GM23338 (cell line): ENCODE measurements at regions not wholly inside any gene's neighbourhood (a gene's known extent, or its start where the extent isn't known, plus 50 kb on each side); places are given as distances from the start of the nearest gene placed in this dataset.

Source experiments
- ATAC-seq: fragments of 200-7000 bp; cut with Tn5 transposase; 3 replicates; pipeline ENCODE4 v1.9.1; 2020
- DNase-seq: peaks from one replicate; pipeline ENCODE4 v3.0.0-alpha.2; 2015; ENCODE audit warnings: low spot score
- H2AFZ ChIP-seq: fragments of 200-600 bp; sonication (generic); 2 replicates; pipeline ENCODE4 v1.8.0; 2016; ENCODE audit warnings: antibody characterized with exemption, mild to moderate bottlenecking, moderate library complexity
- H3F3A ChIP-seq: fragments of 200-600 bp; sonication (generic); replicated peaks from 2 replicates; pipeline ENCODE4 v1.8.0; 2017; ENCODE audit warnings: antibody characterized with exemption, mixed run types, low read depth
- H3K27ac ChIP-seq: fragments of 200-600 bp; sonication (generic); 2 replicates; pipeline ENCODE4 v1.6.1; 2016; ENCODE audit warnings: low read depth
- H3K27me3 ChIP-seq: fragments of 200-600 bp; sonication (generic); 2 replicates; pipeline ENCODE4 v1.8.0; 2016; ENCODE audit warnings: mild to moderate bottlenecking, mixed run types, moderate library complexity; ENCODE audit not compliant: insufficient read depth
- H3K36me3 ChIP-seq: fragments of 200-600 bp; sonication (generic); 2 replicates; pipeline ENCODE4 v1.8.0; 2016; ENCODE audit warnings: mild to moderate bottlenecking; ENCODE audit not compliant: insufficient read depth
- H3K4me1 ChIP-seq: fragments of 200-600 bp; sonication (generic); 2 replicates; pipeline ENCODE4 v1.8.0; 2016; ENCODE audit warnings: mild to moderate bottlenecking, moderate library complexity; ENCODE audit not compliant: insufficient read depth
- H3K4me2 ChIP-seq: fragments of 200-600 bp; sonication (generic); 2 replicates; pipeline ENCODE4 v1.7.1; 2017; ENCODE audit warnings: mixed run types
- H3K4me3 ChIP-seq: fragments of 200-600 bp; sonication (generic); 2 replicates; pipeline ENCODE4 v1.6.1; 2016; ENCODE audit warnings: mixed run types
- H3K79me2 ChIP-seq: fragments of 200-600 bp; sonication (generic); replicated peaks from 2 replicates; pipeline ENCODE4 v1.8.0; 2017; ENCODE audit warnings: mild to moderate bottlenecking; ENCODE audit not compliant: insufficient read depth
- H3K9me2 ChIP-seq: fragments of 200-600 bp; sonication (generic); 2 replicates; pipeline ENCODE4 v1.8.0; 2017; ENCODE audit not compliant: insufficient read depth
- H4K20me1 ChIP-seq: fragments of 200-600 bp; sonication (generic); replicated peaks from 2 replicates; pipeline ENCODE4 v1.8.0; 2017; ENCODE audit warnings: mild to moderate bottlenecking; ENCODE audit not compliant: insufficient read depth
- H3K27ac Mint-ChIP-seq: 2 replicates; pipeline ENCODE4 v1.8.0; 2020; ENCODE audit warnings: inconsistent platforms, mild to moderate bottlenecking, moderate library complexity, mixed read lengths
- H3K27me3 Mint-ChIP-seq: 3 replicates; pipeline ENCODE4 v1.8.0; 2022; ENCODE audit warnings: low read depth, mild to moderate bottlenecking, moderate library complexity, mixed read lengths, inconsistent platforms; ENCODE audit not compliant: insufficient read depth, poor library complexity
- H3K36me3 Mint-ChIP-seq: 3 replicates; pipeline ENCODE4 v1.8.0; 2021; ENCODE audit warnings: low read depth, mild to moderate bottlenecking, inconsistent platforms, moderate library complexity, mixed read lengths
- H3K4me1 Mint-ChIP-seq: 3 replicates; pipeline ENCODE4 v1.8.0; 2020; ENCODE audit warnings: mild to moderate bottlenecking, inconsistent platforms, mixed read lengths
- H3K4me3 Mint-ChIP-seq: 3 replicates; pipeline ENCODE4 v1.8.0; 2021; ENCODE audit warnings: moderate library complexity, mild to moderate bottlenecking, inconsistent platforms, mixed read lengths
- H3K9me3 Mint-ChIP-seq: 3 replicates; pipeline ENCODE4 v1.8.0; 2020; ENCODE audit warnings: moderate library complexity, mild to moderate bottlenecking, inconsistent platforms, mixed read lengths
- CREB1 ChIP-seq: fragments of 250-450 bp; sonication (Bioruptor Pico); IDR thresholded peaks from 2 replicates; pipeline ENCODE4 v1.5.0; 2020; ENCODE audit warnings: low read depth, mild to moderate bottlenecking, moderate library complexity
- EZH2 ChIP-seq: fragments of 200-600 bp; sonication (generic); IDR thresholded peaks from one replicate; pipeline ENCODE4 v1.8.0; 2017; ENCODE audit warnings: antibody characterized with exemption, mild to moderate bottlenecking, low read depth; ENCODE audit not compliant: unreplicated experiment
- EZH2phosphoT487 ChIP-seq: fragments of 200-600 bp; sonication (generic); IDR thresholded peaks from one replicate; pipeline ENCODE4 v1.8.1; 2018; ENCODE audit warnings: antibody characterized with exemption; ENCODE audit not compliant: unreplicated experiment
- JUNB ChIP-seq: IDR thresholded peaks from one replicate; pipeline ENCODE4 v1.6.1; 2016; ENCODE audit warnings: antibody characterized with exemption; ENCODE audit not compliant: unreplicated experiment
- NANOG ChIP-seq: IDR thresholded peaks from 2 replicates; pipeline ENCODE4 v1.6.1; 2016; ENCODE audit warnings: antibody characterized with exemption, borderline replicate concordance
- POLR2AphosphoS5 ChIP-seq: IDR thresholded peaks from 2 replicates; pipeline ENCODE4 v1.6.1; 2016; ENCODE audit warnings: antibody characterized with exemption, low read depth
- STAT1 ChIP-seq: IDR thresholded peaks from one replicate; pipeline ENCODE4 v1.6.1; 2016; ENCODE audit warnings: antibody characterized with exemption; ENCODE audit not compliant: unreplicated experiment
- ZNF114 ChIP-seq: fragments of 250-450 bp; sonication (Bioruptor Pico); IDR thresholded peaks from 2 replicates; pipeline ENCODE4 v1.5.0; 2020; ENCODE audit warnings: mild to moderate bottlenecking, moderate library complexity
- ZNF331 ChIP-seq: fragments of 250-450 bp; sonication (Bioruptor Pico); IDR thresholded peaks from 2 replicates; pipeline ENCODE4 v1.5.0; 2020; ENCODE audit warnings: low read depth, mild to moderate bottlenecking, moderate library complexity
- TF ChIP-seq, protein P1 (sequence below), 2 experiments: fragments of 200-600 bp in 1 of 2; sonication (generic) in 1 of 2; conservative IDR thresholded peaks; 2 replicates each; pipeline versions ENCODE4 v1.5.1 to v1.6.1; 2016 to 2017; ENCODE audit warnings: antibody characterized with exemption in 2 of 2, low read depth in 2 of 2, mild to moderate bottlenecking in 2 of 2, moderate library complexity in 1 of 2
- TF ChIP-seq, protein P2 (sequence below): IDR thresholded peaks from one replicate; pipeline ENCODE4 v1.6.1; 2018; ENCODE audit warnings: antibody characterized with exemption; ENCODE audit not compliant: unreplicated experiment
- TF ChIP-seq, protein P3 (sequence below): IDR thresholded peaks from 2 replicates; pipeline ENCODE4 v1.6.1; 2016; ENCODE audit warnings: antibody characterized with exemption
- TF ChIP-seq, protein P4 (sequence below): fragments of 250-450 bp; sonication (Bioruptor Pico); IDR thresholded peaks from 2 replicates; pipeline ENCODE4 v1.5.0; 2020; ENCODE audit warnings: mild to moderate bottlenecking, moderate library complexity

DNA sequence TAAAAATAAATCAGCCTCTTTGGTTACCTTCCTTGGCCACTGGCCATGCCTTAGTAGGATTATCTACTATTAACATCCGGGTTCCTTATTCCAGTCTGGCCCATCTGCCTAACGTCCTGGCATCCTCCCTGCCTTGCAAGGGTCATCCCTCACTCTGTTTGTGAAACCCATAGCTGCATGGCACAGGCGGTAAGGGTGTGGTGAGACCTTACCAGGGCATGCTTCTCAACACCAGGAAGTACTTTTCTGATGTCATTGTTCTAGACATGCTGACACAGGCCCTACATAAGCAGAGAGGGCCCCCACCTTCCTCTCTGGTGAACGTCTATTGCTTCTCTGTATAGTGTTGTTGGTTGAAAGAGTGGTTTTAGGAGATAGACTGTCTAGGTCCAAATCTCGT, 296.8 kb upstream of the SPRED2 start:
- ATAC-seq (no peak), DNase-seq (no peak)
- H3K4me2 ChIP-seq, result no peak overlapping the region
- peaks cover 27% of the 10 kb centered on the region for H3K9me2 ChIP-seq
- no peaks in the 10 kb centered on the region; the same call in 2 of the 3 replicates for H3K36me3 Mint-ChIP-seq
- H3K36me3 ChIP-seq, result peaks cover 5% of the 10 kb centered on the region; the same call in 1 of the 2 replicates
- H3K4me3 ChIP-seq, result no peak overlapping the region
- no peak overlapping the region for H2AFZ ChIP-seq
- no peaks in the 10 kb centered on the region for H3K79me2 ChIP-seq
- H3K4me1 Mint-ChIP-seq, result peaks cover 19% of the 10 kb centered on the region; the same call in 2 of the 3 replicates
- TF ChIP-seq, protein P1, sequence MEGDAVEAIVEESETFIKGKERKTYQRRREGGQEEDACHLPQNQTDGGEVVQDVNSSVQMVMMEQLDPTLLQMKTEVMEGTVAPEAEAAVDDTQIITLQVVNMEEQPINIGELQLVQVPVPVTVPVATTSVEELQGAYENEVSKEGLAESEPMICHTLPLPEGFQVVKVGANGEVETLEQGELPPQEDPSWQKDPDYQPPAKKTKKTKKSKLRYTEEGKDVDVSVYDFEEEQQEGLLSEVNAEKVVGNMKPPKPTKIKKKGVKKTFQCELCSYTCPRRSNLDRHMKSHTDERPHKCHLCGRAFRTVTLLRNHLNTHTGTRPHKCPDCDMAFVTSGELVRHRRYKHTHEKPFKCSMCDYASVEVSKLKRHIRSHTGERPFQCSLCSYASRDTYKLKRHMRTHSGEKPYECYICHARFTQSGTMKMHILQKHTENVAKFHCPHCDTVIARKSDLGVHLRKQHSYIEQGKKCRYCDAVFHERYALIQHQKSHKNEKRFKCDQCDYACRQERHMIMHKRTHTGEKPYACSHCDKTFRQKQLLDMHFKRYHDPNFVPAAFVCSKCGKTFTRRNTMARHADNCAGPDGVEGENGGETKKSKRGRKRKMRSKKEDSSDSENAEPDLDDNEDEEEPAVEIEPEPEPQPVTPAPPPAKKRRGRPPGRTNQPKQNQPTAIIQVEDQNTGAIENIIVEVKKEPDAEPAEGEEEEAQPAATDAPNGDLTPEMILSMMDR (conservative IDR thresholded peaks at IDR 0.05; ENCODE audit: low read depth in 2 of 2), result no peak
- no peak for TF ChIP-seq ZNF114
- TF ChIP-seq, protein P2, sequence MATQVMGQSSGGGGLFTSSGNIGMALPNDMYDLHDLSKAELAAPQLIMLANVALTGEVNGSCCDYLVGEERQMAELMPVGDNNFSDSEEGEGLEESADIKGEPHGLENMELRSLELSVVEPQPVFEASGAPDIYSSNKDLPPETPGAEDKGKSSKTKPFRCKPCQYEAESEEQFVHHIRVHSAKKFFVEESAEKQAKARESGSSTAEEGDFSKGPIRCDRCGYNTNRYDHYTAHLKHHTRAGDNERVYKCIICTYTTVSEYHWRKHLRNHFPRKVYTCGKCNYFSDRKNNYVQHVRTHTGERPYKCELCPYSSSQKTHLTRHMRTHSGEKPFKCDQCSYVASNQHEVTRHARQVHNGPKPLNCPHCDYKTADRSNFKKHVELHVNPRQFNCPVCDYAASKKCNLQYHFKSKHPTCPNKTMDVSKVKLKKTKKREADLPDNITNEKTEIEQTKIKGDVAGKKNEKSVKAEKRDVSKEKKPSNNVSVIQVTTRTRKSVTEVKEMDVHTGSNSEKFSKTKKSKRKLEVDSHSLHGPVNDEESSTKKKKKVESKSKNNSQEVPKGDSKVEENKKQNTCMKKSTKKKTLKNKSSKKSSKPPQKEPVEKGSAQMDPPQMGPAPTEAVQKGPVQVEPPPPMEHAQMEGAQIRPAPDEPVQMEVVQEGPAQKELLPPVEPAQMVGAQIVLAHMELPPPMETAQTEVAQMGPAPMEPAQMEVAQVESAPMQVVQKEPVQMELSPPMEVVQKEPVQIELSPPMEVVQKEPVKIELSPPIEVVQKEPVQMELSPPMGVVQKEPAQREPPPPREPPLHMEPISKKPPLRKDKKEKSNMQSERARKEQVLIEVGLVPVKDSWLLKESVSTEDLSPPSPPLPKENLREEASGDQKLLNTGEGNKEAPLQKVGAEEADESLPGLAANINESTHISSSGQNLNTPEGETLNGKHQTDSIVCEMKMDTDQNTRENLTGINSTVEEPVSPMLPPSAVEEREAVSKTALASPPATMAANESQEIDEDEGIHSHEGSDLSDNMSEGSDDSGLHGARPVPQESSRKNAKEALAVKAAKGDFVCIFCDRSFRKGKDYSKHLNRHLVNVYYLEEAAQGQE, result no peak
- TF ChIP-seq POLR2AphosphoS5, result no peak
- TF ChIP-seq EZH2, result no peak
- TF ChIP-seq, protein P3, sequence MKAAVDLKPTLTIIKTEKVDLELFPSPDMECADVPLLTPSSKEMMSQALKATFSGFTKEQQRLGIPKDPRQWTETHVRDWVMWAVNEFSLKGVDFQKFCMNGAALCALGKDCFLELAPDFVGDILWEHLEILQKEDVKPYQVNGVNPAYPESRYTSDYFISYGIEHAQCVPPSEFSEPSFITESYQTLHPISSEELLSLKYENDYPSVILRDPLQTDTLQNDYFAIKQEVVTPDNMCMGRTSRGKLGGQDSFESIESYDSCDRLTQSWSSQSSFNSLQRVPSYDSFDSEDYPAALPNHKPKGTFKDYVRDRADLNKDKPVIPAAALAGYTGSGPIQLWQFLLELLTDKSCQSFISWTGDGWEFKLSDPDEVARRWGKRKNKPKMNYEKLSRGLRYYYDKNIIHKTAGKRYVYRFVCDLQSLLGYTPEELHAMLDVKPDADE, result no peak
- TF ChIP-seq EZH2phosphoT487, result no peak
- TF ChIP-seq, protein P4, sequence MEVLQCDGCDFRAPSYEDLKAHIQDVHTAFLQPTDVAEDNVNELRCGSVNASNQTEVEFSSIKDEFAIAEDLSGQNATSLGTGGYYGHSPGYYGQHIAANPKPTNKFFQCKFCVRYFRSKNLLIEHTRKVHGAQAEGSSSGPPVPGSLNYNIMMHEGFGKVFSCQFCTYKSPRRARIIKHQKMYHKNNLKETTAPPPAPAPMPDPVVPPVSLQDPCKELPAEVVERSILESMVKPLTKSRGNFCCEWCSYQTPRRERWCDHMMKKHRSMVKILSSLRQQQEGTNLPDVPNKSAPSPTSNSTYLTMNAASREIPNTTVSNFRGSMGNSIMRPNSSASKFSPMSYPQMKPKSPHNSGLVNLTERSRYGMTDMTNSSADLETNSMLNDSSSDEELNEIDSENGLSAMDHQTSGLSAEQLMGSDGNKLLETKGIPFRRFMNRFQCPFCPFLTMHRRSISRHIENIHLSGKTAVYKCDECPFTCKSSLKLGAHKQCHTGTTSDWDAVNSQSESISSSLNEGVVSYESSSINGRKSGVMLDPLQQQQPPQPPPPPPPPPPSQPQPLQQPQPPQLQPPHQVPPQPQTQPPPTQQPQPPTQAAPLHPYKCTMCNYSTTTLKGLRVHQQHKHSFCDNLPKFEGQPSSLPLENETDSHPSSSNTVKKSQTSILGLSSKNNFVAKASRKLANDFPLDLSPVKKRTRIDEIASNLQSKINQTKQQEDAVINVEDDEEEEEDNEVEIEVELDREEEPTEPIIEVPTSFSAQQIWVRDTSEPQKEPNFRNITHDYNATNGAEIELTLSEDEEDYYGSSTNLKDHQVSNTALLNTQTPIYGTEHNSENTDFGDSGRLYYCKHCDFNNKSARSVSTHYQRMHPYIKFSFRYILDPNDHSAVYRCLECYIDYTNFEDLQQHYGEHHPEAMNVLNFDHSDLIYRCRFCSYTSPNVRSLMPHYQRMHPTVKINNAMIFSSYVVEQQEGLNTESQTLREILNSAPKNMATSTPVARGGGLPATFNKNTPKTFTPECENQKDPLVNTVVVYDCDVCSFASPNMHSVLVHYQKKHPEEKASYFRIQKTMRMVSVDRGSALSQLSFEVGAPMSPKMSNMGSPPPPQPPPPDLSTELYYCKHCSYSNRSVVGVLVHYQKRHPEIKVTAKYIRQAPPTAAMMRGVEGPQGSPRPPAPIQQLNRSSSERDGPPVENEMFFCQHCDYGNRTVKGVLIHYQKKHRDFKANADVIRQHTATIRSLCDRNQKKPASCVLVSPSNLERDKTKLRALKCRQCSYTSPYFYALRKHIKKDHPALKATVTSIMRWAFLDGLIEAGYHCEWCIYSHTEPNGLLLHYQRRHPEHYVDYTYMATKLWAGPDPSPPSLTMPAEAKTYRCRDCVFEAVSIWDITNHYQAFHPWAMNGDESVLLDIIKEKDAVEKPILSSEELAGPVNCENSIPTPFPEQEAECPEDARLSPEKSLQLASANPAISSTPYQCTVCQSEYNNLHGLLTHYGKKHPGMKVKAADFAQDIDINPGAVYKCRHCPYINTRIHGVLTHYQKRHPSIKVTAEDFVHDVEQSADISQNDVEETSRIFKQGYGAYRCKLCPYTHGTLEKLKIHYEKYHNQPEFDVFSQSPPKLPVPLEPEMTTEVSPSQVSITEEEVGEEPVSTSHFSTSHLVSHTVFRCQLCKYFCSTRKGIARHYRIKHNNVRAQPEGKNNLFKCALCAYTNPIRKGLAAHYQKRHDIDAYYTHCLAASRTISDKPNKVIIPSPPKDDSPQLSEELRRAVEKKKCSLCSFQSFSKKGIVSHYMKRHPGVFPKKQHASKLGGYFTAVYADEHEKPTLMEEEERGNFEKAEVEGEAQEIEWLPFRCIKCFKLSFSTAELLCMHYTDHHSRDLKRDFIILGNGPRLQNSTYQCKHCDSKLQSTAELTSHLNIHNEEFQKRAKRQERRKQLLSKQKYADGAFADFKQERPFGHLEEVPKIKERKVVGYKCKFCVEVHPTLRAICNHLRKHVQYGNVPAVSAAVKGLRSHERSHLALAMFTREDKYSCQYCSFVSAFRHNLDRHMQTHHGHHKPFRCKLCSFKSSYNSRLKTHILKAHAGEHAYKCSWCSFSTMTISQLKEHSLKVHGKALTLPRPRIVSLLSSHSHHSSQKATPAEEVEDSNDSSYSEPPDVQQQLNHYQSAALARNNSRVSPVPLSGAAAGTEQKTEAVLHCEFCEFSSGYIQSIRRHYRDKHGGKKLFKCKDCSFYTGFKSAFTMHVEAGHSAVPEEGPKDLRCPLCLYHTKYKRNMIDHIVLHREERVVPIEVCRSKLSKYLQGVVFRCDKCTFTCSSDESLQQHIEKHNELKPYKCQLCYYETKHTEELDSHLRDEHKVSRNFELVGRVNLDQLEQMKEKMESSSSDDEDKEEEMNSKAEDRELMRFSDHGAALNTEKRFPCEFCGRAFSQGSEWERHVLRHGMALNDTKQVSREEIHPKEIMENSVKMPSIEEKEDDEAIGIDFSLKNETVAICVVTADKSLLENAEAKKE (CRISPR knock-in tag), result no peak
- TF ChIP-seq STAT1, result no peak
- no peak for TF ChIP-seq ZNF331 (CRISPR knock-in tag)
- TF ChIP-seq CREB1 (CRISPR knock-in tag), result no peak
- no peak for TF ChIP-seq NANOG
- no peak for TF ChIP-seq JUNB
- H3K4me3 Mint-ChIP-seq, result no peak overlapping the region
- H4K20me1 ChIP-seq, result no peaks in the 10 kb centered on the region
- H3K9me3 Mint-ChIP-seq, result peaks cover 9% of the 10 kb centered on the region; the same call in 2 of the 3 replicates
- no peaks in the 10 kb centered on the region for H3F3A ChIP-seq
- no peaks in the 10 kb centered on the region for H3K27me3 Mint-ChIP-seq
- H3K27ac Mint-ChIP-seq, result no peak overlapping the region
- peaks cover 10% of the 10 kb centered on the region for H3K4me1 ChIP-seq
- H3K27ac ChIP-seq, result no peak overlapping the region
- H3K27me3 ChIP-seq, result no peaks in the 10 kb centered on the region
